H9 (cell line): ENCODE measurements at regions not wholly inside any gene's neighbourhood (a gene's known extent, or its start where the extent isn't known, plus 50 kb on each side); places are given as distances from the start of the nearest gene placed in this dataset.
"Not testable (repeated sequence)": the region's sequence is repeated elsewhere in the genome, so short reads cannot be mapped to it uniquely, and the experiment has no call there.

ENCODE experiments used
- DNase-seq: peaks from one replicate; pipeline ENCODE4 v3.0.0-alpha.2; 2017
- H2AFZ ChIP-seq: one replicate; pipeline ENCODE4 v1.6.1; 2013; ENCODE audit warnings: mild to moderate bottlenecking, low read length, control low read depth, moderate library complexity
- H2AK5ac ChIP-seq: 2 replicates; pipeline ENCODE4 v1.6.1; 2013; ENCODE audit warnings: low read length, control low read depth, mixed read lengths; ENCODE audit not compliant: insufficient read length
- H2BK120ac ChIP-seq: one replicate; pipeline ENCODE4 v1.6.1; 2013; ENCODE audit warnings: low read depth, mild to moderate bottlenecking, low read length, control low read depth, inconsistent platforms; ENCODE audit not compliant: poor library complexity, severe bottlenecking
- H2BK12ac ChIP-seq: 2 replicates; pipeline ENCODE4 v1.6.1; 2013; ENCODE audit warnings: low read length, control low read depth, mixed read lengths, low read depth; ENCODE audit not compliant: insufficient read length
- H2BK15ac ChIP-seq: 2 replicates; pipeline ENCODE4 v1.6.1; 2013; ENCODE audit warnings: low read depth, low read length, control low read depth
- H2BK20ac ChIP-seq: one replicate; pipeline ENCODE4 v1.6.1; 2013; ENCODE audit warnings: low read depth, mild to moderate bottlenecking, low read length, control low read depth, inconsistent platforms; ENCODE audit not compliant: poor library complexity, severe bottlenecking
- H2BK5ac ChIP-seq: 2 replicates; pipeline ENCODE4 v1.6.1; 2013; ENCODE audit warnings: low read length, control low read depth, mixed read lengths; ENCODE audit not compliant: insufficient read length
- H3K14ac ChIP-seq: 2 replicates; pipeline ENCODE4 v1.6.1; 2013; ENCODE audit warnings: low read length, control low read depth; ENCODE audit not compliant: insufficient read depth
- H3K18ac ChIP-seq: 2 replicates; pipeline ENCODE4 v1.6.1; 2013; ENCODE audit warnings: low read depth, mild to moderate bottlenecking, mixed read lengths, low read length, control low read depth; ENCODE audit not compliant: insufficient read length
- H3K23ac ChIP-seq: 2 replicates; pipeline ENCODE4 v1.6.1; 2013; ENCODE audit warnings: low read length, control low read depth, mixed read lengths, low read depth; ENCODE audit not compliant: insufficient read length
- H3K23me2 ChIP-seq: 2 replicates; pipeline ENCODE4 v1.6.1; 2013; ENCODE audit warnings: low read depth, mild to moderate bottlenecking, mixed read lengths, low read length, control low read depth; ENCODE audit not compliant: insufficient read length, poor library complexity, severe bottlenecking
- H3K27ac ChIP-seq: 2 replicates; pipeline ENCODE4 v1.5.1; 2013; ENCODE audit warnings: low read length, control low read depth, mixed read lengths, low read depth; ENCODE audit not compliant: insufficient read length
- H3K27me3 ChIP-seq: 2 replicates; pipeline ENCODE4 v1.6.1; 2013; ENCODE audit warnings: low read length, control low read depth, inconsistent platforms; ENCODE audit not compliant: insufficient read depth
- H3K4ac ChIP-seq: 2 replicates; pipeline ENCODE4 v1.6.1; 2013; ENCODE audit warnings: low read depth, mild to moderate bottlenecking, control low read depth, inconsistent platforms, low read length, moderate library complexity
- H3K4me1 ChIP-seq: 2 replicates; pipeline ENCODE4 v1.6.1; 2013; ENCODE audit warnings: low read length, control low read depth, inconsistent platforms; ENCODE audit not compliant: insufficient read depth
- H3K4me2 ChIP-seq: 2 replicates; pipeline ENCODE4 v1.6.1; 2013; ENCODE audit warnings: low read length, control low read depth, mixed read lengths; ENCODE audit not compliant: insufficient read length, insufficient read depth
- H3K56ac ChIP-seq: 2 replicates; pipeline ENCODE4 v1.6.1; 2013; ENCODE audit warnings: low read depth, mild to moderate bottlenecking, mixed read lengths, low read length, control low read depth; ENCODE audit not compliant: insufficient read length
- H3K79me1 ChIP-seq: 2 replicates; pipeline ENCODE4 v1.6.1; 2013; ENCODE audit warnings: low read depth, mild to moderate bottlenecking, moderate library complexity, low read length, control low read depth, inconsistent platforms; ENCODE audit not compliant: insufficient read depth, poor library complexity, severe bottlenecking
- H3K79me2 ChIP-seq: 2 replicates; pipeline ENCODE4 v1.6.1; 2013; ENCODE audit warnings: low read length, control low read depth, inconsistent platforms; ENCODE audit not compliant: insufficient read depth
- H3K9ac ChIP-seq: 2 replicates; pipeline ENCODE4 v1.6.1; 2013; ENCODE audit warnings: low read length, control low read depth, mixed read lengths; ENCODE audit not compliant: insufficient read length; ENCODE audit errors: extremely low read depth
- H3K9me3 ChIP-seq: one replicate; pipeline ENCODE4 v1.6.1; 2013; ENCODE audit warnings: low read depth, low read length, inconsistent platforms; ENCODE audit not compliant: control insufficient read depth
- H3T11ph ChIP-seq: one replicate; pipeline ENCODE4 v1.6.1; 2013; ENCODE audit warnings: mild to moderate bottlenecking, low read length, control low read depth, inconsistent platforms
- H4K20me1 ChIP-seq: one replicate; pipeline ENCODE4 v1.6.1; 2013; ENCODE audit not compliant: control insufficient read depth, insufficient read length, insufficient read depth
- H4K5ac ChIP-seq: 2 replicates; pipeline ENCODE4 v1.6.1; 2013; ENCODE audit warnings: low read depth, mild to moderate bottlenecking, mixed read lengths, low read length, control low read depth; ENCODE audit not compliant: insufficient read length
- H4K8ac ChIP-seq: replicated peaks from 2 replicates; pipeline ENCODE4 v1.6.1; 2013; ENCODE audit warnings: low read length, control low read depth, mixed read lengths, low read depth; ENCODE audit not compliant: insufficient read length
- H4K91ac ChIP-seq: 2 replicates; pipeline ENCODE4 v1.6.1; 2013; ENCODE audit warnings: low read depth, mild to moderate bottlenecking, moderate library complexity, mixed read lengths, low read length, control low read depth; ENCODE audit not compliant: insufficient read length
- H3K27ac Mint-ChIP-seq, 3 experiments: 2 replicates in 2 of 3; 3 replicates in 1 of 3; pipeline ENCODE4 v1.8.0; 2020 to 2021; ENCODE audit warnings: mixed read lengths in 3 of 3, mild to moderate bottlenecking in 1 of 3, moderate library complexity in 1 of 3
- H3K27me3 Mint-ChIP-seq: 2 replicates; pipeline ENCODE4 v1.8.0; 2021; ENCODE audit warnings: low read depth, mild to moderate bottlenecking, moderate library complexity, mixed read lengths
- H3K36me3 Mint-ChIP-seq, 3 experiments: 2 replicates in 2 of 3; 3 replicates in 1 of 3; pipeline ENCODE4 v1.8.0; 2020 to 2021; ENCODE audit warnings: low read depth in 3 of 3, mixed read lengths in 3 of 3; ENCODE audit not compliant: insufficient read depth in 1 of 3
- H3K4me1 Mint-ChIP-seq, 2 experiments: 2 replicates each; pipeline ENCODE4 v1.8.0; 2020; ENCODE audit warnings: mixed read lengths in 2 of 2
- H3K4me3 Mint-ChIP-seq, 2 experiments: 2 replicates in 1 of 2; 3 replicates in 1 of 2; pipeline ENCODE4 v1.8.0; 2020 to 2021; ENCODE audit warnings: mild to moderate bottlenecking in 2 of 2, mixed read lengths in 2 of 2, moderate library complexity in 1 of 2
- H3K9me3 Mint-ChIP-seq, 2 experiments: 2 replicates in 1 of 2; 3 replicates in 1 of 2; pipeline ENCODE4 v1.8.0; 2020; ENCODE audit warnings: mild to moderate bottlenecking in 2 of 2, mixed read lengths in 2 of 2, moderate library complexity in 1 of 2
- WGBS: extraction: QIAGEN DNeasy Blood & Tissue Kit; methylation state at CpG from one replicate; pipeline ENCODE4 v1.1.7; 2013; ENCODE audit warnings: missing lambda C conversion rate, low lambda C conversion rate, mixed read lengths; ENCODE audit not compliant: insufficient read length; ENCODE audit errors: extremely low coverage; 5-methylcytosine and 5-hydroxymethylcytosine counted together
- TF ChIP-seq, protein P1 (sequence below): fragments of 200-600 bp; sonication (generic); conservative IDR thresholded peaks from 3 replicates; pipeline ENCODE4 v1.8.0; 2021; ENCODE audit warnings: antibody characterized with exemption, mild to moderate bottlenecking

DNA sequence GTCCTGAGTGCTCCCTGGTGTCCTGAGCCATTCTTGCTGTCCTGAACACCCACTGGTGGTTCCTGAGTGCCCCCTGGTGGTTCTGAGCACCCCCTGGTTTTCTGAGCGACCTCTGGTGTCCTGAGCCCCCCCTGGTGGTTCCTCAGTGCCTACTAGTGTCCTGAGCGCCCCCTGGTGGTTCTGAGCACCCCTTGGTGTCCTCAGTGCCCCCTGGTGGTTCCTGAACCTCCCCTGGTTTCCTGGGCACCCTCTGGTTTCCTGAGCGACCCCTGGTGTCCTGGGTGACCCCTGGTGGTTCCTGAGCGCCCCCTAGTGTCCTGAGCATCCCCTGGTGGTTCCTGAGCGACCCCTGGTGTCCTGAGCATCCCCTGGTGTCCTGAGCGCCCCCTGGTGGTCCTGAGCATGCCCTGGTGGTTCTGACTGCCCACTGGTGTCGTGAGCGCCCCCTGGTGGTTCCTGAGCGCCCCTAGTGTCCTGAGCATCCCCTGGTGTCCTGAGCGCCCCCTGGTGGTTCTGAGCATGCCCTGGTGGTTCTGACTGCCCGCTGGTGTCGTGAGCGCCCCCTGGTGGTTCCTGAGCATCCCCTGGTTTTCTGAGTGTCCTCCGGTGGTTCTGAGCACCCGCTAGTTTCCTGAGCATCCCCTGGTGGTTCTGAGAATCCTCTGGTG lies 473.1 kb downstream of the TMEM121 start:
- Histone ChIP-seq H4K91ac (no peak overlapping the region), H3K79me2 (no peaks in the 10 kb centered on the region), H3K56ac (no peak overlapping the region), H3K23ac (no peak overlapping the region), H4K20me1 (no peaks in the 10 kb centered on the region), H3K27me3 (no peaks in the 10 kb centered on the region), H2BK20ac (no peak overlapping the region), H3K18ac (no peak overlapping the region), H3K23me2 (no peaks in the 10 kb centered on the region), H3K4me1 (no peaks in the 10 kb centered on the region), H2BK5ac (no peak overlapping the region), H3K4me2 (no peak overlapping the region), H3K14ac (no peak overlapping the region), H2BK120ac (no peak overlapping the region), H3K4ac (no peak overlapping the region), H3K9ac (no peak overlapping the region), H2AFZ (no peak overlapping the region), H2BK15ac (no peak overlapping the region), H3T11ph (no peak overlapping the region), H3K79me1 (no peaks in the 10 kb centered on the region), H3K9me3 (peaks cover 49% of the 10 kb centered on the region), H2BK12ac (no peak overlapping the region), H3K27ac (no peak overlapping the region), H2AK5ac (no peak overlapping the region), H4K5ac (no peak overlapping the region), H4K8ac (no peak overlapping the region)
- no peaks in the 10 kb centered on the region for H3K27me3 Mint-ChIP-seq
- H3K4me3 Mint-ChIP-seq = no peak overlapping the region
- no CpG with 5 or more reads among the region's 15 CpGs for WGBS
- TF ChIP-seq, protein P1, sequence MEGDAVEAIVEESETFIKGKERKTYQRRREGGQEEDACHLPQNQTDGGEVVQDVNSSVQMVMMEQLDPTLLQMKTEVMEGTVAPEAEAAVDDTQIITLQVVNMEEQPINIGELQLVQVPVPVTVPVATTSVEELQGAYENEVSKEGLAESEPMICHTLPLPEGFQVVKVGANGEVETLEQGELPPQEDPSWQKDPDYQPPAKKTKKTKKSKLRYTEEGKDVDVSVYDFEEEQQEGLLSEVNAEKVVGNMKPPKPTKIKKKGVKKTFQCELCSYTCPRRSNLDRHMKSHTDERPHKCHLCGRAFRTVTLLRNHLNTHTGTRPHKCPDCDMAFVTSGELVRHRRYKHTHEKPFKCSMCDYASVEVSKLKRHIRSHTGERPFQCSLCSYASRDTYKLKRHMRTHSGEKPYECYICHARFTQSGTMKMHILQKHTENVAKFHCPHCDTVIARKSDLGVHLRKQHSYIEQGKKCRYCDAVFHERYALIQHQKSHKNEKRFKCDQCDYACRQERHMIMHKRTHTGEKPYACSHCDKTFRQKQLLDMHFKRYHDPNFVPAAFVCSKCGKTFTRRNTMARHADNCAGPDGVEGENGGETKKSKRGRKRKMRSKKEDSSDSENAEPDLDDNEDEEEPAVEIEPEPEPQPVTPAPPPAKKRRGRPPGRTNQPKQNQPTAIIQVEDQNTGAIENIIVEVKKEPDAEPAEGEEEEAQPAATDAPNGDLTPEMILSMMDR = peak; percentile 36; the same call in 2 of the 3 replicates
- no peaks in the 10 kb centered on the region for H3K4me1 Mint-ChIP-seq
- no peak overlapping the region for H3K27ac Mint-ChIP-seq
- no peak for DNase-seq
- peaks cover 75 to 83% of the 10 kb centered on the region in 2 experiments for H3K9me3 Mint-ChIP-seq
- H3K36me3 Mint-ChIP-seq = peaks cover 12 to 22% (median 17%) of the 10 kb centered on the region in 3 experiments; a peak in 6 of 7 replicates

DNA sequence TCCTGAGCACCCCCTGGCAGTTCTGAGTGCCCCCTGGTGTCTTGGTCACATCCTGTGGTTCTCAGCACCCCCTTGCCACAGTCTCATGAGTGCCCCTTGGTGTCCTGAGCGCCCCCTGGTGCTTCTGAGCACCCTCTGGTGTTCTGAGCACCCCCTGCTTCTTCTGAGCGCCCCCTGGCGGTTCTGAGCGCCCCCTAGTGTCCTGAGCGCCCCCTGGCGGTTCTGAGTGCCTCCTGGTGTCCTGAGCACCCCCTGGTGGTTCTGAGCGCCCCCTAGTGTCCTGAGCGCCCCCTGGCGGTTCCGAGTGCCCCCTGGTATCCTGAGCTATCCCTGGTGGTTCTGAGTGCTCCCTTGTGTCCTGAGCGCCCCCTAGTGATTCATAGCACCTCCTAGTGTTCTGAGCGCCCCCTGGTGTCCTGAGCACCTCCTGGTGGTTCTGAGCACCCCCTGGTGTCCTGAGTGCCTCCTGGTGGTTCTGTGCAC lies 473.7 kb downstream of the TMEM121 start:
- H3K4me3 Mint-ChIP-seq, H4K91ac ChIP-seq, H3K56ac ChIP-seq, H3K79me2 ChIP-seq, H3K4me1 Mint-ChIP-seq, H3K14ac ChIP-seq, H3K27ac ChIP-seq, H3K18ac ChIP-seq, H3K79me1 ChIP-seq, H3K4me1 ChIP-seq, H4K20me1 ChIP-seq, H3K27ac Mint-ChIP-seq, H4K5ac ChIP-seq, H3K27me3 ChIP-seq, H2BK12ac ChIP-seq, H2BK5ac ChIP-seq, H3K23me2 ChIP-seq, H2AFZ ChIP-seq, H3K27me3 Mint-ChIP-seq, H3K4me2 ChIP-seq, H2BK20ac ChIP-seq, H3K23ac ChIP-seq, H3T11ph ChIP-seq, DNase-seq, H2BK15ac ChIP-seq, H3K4ac ChIP-seq, H4K8ac ChIP-seq, H2BK120ac ChIP-seq, H2AK5ac ChIP-seq, H3K9ac ChIP-seq: not testable (repeated sequence)
- H3K9me3 ChIP-seq = peaks cover 44% of the 10 kb centered on the region
- H3K9me3 Mint-ChIP-seq = peaks cover 73 to 81% of the 10 kb centered on the region in 2 experiments
- no CpG with 5 or more reads among the region's 12 CpGs for WGBS
- peaks cover 12 to 22% (median 17%) of the 10 kb centered on the region in 3 experiments; a peak in 5 of 7 replicates for H3K36me3 Mint-ChIP-seq
